Femur (tissue), 1 donor: ENCODE measurements at regions not wholly inside any gene's neighbourhood (a gene's known extent, or its start where the extent isn't known, plus 50 kb on each side); places are given as distances from the start of the nearest gene placed in this dataset.

Source experiments
- DNase-seq: peaks from one replicate; pipeline ENCODE4 v3.0.0-alpha.2; 2017

DNA sequence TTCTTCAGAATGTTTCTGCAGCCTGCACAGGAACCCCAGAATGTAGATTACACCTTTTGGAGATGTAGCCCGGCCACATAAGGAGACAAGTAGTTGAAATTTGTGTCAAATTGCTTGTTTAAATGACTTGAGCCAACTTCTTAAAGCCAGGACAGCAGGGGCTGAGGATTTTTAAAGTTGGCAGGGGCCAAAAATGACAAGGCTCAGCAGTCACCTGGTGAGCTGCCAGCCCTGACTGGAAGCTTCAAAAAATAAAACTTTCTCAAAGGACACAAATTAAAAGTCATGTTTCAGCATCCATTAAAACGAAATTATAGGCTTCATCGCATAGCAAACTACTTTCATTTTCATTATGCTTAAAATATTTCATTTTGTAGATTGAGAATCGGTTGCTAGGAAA is 340.3 kb upstream of the WWC1 start:
- DNase-seq, result no peak

DNA sequence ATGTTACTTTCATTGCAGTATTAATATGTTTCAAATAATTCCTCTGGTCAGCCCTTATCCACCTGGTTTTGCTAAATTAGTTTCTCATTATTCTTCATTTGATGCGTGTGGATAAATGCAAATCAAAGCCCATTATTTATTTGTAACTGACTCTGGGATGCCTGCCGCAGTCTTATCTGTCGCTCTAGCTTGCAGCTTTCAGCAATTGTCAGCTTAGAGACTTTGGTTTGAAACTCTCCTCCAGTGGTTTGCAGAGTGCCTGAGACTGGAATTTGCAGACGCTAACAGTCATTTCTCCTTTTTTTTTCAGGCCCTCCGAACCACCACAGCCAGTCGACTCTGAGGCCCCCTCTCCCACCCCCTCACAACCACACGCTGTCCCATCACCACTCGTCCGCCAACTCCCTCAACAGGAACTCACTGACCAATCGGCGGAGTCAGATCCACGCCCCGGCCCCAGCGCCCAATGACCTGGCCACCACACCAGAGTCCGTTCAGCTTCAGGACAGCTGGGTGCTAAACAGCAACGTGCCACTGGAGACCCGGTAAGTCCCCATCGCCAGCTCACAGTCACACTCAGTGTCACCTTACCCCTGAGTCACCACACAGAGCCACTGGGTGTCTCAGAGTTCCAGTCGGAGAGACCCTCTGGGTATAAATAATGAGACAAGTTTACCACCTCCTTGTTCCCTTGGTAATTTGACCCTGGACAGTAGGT is 339.0 kb upstream of the WWC1 start:
- DNase-seq, result no peak

DNA sequence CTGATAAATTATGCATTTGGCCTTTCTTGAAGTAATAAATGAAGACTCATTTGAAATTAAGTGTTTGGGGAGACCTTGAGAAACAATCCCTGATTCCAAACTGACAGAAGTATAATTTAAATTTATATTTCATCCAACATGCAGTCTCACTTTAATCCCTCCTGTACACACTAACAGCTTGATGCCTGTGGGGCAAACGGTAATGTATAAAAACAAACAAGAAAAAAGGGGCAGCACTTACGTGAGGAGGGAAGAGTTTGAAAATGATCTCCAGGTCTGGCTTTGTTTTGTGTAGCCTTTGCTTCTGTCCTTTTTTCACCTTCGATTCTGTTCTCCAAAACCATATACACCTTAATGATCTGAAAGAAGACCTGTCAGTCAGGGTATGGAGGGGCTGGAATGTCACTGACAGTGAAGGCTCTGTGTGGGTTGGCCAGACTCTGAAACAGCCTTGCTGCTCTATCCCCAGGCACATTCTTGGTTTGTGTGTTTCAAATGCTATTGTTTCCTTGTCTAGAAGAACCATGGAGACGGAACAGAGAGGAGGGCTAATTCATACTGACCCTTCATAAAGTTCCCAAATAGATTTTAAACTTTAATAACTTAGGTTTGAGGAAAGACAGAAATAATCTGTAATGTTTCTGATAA is 338.2 kb upstream of the WWC1 start:
- no peak for DNase-seq

DNA sequence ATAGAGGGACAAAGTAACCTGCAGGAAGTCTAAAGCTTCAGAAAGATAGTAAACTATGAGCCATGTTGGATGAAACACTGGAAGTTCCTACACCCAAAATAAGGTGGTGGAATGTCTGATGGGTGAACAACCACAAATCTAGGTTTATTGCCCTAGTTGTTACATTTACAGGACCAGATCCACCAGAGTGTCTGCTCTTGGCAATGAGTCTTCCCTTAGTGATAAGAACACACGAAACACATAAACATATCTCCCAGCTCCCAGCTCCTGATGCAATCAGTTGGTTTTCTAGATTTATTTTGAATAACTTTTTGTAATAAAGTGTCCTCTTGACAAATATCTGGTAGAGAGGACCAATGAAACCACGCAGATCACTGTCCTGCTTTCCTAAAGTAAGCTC is 329.7 kb upstream of the WWC1 start:
- no peak for DNase-seq

DNA sequence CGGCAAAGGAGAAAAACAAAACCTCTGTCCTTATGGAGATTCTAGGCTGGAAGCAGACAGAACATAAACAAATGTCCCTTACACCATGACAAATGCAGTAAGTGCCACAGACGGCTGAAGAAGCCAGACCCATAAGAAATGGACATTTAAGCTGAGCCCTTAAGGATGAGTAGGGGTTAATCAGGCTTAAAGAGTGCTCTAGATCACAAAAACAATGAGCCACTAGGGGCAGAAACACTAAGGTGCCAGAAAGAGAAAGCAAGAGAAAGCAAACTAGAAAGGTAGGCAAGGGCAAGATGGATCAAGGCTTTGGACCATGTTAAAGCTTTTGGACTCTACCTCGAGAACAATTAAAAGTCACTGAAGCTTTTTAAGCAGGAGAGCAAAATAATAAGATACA is 326.9 kb upstream of the WWC1 start:
- no peak for DNase-seq

DNA sequence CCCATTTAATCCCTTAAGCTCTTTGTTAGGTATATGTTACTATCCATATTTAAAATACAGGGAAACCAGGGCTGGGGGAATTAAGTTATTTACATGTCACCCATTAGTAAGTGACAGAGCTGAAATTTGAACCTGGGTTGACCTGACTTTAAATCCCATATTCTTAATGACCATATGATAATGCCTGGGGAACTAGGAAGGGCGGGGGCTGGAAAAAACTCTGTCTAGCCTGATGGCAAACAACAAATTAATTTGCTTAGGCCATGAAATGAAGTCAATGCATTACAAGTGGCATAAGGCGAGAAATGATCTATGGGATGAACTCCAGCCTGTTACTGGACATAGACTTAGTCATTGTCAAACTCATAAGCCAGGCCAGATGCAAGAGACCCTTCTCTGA is 325.7 kb upstream of the WWC1 start:
- no peak for DNase-seq

DNA sequence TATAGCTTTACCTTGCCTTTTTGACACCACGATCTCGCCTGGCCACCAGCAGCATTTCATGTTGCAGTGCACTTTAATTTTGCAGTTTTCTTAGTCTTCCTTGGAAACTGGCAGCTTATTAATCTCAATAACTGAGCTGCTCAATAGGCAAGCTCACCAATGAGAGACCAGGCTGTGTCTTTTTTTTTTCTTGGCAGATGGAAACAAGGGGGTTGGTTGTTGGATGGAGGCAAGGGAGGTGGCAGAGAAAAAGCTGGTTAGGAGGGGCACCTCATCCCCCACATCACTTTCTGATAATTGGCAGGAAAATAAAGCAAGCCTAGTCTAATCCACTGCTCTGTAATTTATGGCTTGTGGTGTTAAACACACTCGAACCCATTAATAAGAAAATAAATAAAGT is 324.5 kb upstream of the WWC1 start:
- DNase-seq, result no peak

DNA sequence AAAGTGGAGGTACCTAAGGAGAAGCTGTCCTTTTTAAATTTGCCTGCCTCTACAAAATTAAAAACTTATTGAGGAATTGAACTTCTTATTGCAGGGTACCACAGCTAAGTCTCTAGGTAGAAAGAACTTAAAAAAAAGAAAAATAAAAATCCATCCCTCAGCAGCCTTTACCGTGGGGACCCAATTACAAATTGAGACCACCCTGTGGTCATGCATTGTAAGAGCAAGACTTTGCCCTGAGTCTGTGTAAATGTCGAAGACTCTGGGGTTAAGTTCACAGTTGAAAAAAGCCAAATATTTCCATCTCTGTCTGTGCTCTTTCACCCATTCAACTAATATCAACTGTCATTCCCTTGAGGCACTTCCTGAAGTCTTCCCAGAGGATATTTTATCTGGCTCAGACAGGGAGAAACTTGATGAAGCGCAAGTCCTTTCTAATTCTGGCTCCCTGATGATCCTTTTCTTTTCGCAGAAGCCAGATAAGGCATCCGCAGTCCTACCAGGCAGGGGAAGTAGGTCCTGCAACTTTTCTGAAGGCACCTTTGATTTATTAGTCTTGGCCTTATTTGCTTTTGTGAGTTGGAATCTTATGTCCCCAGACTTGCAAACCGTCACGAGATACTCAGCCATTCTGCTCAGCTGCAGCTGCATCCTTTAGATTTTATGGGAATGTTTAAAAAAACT is 323.8 kb upstream of the WWC1 start:
- no peak for DNase-seq

DNA sequence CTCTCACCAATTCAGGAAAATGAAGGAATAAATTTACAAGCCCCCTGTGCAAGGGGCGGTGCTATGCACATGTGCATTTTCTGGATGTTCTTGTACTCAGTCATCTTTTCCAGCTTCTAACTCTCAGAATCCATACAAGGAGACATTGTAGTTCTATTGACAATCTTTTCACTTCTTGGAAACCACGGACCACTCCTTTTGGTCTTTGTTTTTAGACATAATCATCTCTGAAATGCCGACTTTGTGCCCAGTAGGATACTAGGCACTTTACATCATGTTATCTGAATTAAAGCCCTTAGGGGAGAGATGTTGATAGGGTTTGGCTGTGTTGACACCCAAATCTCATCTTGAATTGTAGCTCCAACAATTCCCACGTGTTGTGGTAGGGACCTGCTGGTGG is 322.6 kb upstream of the WWC1 start:
- DNase-seq, result no peak

DNA sequence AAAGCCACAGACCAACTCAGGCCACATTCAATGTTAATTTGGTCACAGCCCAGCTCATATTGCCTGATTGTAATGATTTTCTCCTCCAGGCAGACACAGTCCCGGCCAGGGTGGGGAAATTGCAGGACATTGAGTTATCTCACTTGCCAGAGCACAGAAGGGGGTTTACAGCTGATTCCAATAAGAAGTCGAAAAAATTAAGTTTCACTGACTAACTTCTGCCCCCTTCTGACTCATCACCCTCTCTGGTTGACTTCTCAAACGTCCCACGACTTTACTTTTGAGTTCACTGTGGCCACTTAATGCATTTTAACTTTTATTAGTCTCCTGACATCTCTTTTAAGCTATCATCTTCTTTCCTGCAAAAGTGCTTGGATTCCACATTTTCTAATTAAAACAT is 321.4 kb upstream of the WWC1 start:
- no peak for DNase-seq

DNA sequence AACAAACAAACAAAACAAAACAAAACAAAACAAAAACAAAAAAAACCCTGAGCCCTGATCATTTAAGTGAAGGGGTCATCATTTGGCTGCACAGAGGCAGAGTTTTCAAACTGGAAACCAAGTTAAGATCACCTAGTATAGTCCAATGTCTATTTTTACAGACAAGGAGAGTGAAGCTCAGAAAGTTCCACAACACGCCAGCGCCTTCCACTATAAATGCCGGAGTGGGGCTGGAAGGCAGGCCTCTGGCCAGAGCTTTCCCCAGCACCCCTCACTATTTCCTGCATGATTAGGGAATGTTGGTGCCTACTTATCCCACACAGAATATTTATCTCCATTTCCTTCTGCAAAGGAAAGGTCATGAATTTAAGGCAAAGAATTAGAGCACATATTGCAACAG is 319.7 kb upstream of the WWC1 start:
- no peak for DNase-seq

DNA sequence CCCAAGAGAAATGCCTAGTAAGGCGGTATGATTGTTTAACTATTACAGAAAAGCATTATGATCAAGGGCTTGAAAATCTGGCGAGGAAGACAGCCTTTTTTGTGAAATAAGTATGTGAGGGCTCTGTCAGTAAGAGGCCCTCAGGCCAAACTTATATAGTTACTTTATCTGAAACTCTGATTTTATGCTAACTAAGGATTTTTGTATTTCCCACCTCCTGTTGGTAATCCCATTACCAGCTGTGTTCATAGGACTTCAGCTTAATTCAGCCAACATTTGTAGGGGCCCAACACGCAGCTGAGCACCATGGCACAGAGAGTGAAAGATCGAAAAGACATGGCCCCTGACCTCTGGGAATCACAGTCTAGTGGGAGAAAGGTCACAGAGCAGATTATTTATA is 318.3 kb upstream of the WWC1 start:
- DNase-seq, result no peak

DNA sequence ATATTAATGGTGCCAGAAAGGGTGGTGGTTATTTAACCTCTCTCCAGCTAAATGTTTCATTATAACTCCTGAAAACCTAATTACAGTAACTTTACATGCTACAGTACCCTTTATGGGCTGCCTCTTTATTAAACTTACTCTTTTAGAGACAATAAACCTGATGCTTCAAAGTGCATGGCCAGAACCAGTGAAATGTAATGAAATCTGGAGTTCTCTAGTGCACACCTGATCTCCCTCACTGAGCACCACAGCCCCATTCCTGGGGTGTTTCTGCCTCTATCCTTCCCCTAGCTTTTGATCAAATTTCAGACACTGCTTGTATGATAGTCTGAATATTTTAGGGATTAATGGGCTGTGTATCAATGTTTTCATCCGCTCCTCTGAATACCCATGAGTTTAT is 306.5 kb upstream of the WWC1 start:
- DNase-seq, result no peak

DNA sequence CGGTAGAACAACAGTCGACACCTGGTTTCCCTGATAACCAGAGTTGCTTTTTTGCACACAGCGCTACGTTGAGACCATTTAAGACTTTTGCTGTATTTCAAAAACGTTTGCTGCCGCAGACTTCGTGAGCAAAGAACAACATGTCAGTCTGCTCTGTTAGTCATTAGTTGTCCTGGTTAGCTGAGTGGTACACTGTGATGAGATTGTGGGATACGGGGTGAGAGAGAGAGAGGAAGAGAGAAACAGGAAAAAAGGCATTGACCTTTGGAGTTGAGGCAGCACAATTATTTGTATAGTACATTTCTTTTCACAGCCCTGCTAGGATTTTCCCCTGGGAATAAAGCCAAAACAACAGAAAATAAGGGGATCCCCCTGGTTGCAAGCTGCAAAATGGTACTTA is 306.1 kb upstream of the WWC1 start:
- no peak for DNase-seq

DNA sequence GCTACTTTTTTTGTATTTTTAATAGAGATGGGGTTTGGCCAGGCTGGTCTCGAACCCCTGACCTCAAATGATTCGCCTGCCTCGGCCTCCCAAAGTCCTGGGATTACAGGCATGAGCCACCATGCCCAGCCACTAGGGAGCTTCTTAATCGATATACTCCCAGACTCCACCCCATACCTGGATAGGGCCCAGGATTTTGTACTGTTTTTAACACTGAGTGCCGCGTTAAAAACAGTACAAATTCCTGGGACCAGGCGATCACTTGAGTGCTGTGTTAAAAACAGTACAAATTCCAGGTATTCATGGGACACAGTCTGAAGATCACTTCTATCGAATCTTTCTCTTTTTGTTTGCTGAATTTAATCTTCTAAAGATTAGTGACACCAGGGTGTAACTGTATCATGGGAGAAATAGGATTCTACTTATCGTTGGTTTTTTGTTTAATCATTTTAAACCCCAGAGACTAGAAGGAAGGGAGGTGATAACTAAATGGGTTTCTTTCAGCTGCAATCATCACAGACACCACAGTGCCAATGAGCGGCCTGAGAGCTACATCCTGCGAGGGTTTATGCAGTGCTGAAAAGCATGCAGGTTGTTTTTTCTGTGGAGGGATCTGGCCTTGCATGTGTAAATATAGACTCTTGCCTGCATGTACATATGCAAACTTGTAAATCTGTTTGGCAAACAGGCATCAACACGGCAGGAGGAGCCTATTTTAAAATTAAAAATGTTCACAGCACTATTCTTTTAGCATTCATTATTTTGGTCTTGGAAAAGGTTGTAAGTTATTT is 303.8 kb upstream of the WWC1 start:
- no peak for DNase-seq

DNA sequence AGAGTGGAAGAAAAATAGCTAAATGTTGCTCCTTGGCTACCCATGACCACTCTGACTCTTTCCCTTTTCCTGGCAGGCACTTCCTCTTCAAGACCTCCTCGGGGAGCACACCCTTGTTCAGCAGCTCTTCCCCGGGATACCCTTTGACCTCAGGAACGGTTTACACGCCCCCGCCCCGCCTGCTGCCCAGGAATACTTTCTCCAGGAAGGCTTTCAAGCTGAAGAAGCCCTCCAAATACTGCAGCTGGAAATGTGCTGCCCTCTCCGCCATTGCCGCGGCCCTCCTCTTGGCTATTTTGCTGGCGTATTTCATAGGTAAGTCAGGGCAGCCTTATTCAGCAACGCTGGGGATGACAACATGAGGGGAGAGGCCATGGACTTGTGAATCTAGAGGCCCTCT is 298.6 kb upstream of the WWC1 start:
- DNase-seq, result no peak

DNA sequence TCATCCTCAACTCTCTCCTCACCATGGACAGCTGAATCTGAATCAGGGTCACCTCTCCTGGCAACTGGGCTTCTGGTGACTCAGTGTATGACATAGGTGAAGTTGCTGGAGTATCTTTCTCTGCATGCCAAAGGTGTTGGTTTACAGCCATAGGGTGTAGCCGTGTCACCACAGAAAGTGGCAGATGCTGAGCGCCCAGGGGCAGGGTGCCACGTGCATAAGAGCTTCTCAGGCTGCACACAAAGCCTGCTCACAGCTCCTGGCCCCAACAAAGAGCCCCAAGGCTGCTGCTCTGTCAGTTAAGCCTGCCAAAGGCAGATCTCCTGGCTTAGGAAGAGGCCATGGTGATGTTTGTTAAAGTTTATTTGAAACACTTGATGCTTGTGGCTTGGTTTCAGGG is 297.7 kb upstream of the WWC1 start:
- DNase-seq, result no peak

DNA sequence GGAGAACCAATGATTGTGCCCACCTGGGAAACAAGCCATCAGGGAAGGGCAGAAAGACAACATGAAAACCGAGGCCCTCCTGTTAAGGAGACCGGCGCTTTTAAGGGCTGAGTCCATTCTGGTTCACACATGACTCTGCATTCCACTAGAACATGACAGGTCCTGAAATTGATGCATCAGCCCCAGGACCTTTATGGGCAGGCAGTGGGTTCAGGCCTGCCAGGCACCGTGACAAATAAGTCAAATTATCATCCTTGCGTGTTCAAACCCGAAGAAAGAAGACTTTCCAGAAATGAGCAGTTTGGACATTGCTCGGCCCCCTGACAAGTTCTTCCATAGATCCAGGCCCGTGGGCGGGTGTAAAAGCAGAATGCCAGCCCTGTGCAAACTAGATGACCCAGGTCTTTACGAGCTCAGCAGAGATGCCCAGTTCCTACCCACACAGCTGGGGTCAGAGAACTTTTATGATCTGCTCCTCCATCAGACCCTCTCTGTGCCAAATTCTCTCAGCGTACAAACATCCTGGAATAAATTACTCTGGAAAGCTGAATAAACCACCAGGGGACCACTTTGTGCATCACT is 295.5 kb upstream of the WWC1 start:
- no peak for DNase-seq

DNA sequence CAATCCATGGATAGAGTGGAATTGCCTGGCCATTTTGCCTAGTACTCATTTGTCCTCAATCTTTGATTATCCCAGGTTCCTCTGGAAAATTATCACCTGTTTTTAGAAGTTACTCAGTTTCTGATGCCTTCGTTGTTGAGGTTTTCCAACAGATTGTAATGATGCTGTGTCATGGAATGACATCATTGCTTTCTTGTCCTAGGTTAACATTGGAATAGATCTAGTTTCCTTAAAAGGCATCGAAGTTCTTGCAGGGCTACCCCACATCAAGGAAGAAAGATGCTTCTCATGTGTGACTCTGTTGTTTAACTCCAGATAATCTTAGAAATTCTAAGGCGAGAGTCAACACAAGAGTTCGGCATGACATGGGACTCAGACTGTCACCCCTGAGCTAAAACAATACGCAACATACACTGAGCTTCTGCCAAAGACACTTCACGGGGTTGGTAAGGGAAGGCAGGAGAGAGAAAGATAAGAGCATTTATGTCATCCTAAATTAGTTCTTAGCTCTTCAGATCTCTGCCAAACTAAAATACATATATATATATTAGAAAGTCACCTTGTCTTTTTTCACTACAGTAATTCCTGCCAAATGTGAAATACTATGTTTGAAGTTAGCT is 293.2 kb upstream of the WWC1 start:
- no peak for DNase-seq

DNA sequence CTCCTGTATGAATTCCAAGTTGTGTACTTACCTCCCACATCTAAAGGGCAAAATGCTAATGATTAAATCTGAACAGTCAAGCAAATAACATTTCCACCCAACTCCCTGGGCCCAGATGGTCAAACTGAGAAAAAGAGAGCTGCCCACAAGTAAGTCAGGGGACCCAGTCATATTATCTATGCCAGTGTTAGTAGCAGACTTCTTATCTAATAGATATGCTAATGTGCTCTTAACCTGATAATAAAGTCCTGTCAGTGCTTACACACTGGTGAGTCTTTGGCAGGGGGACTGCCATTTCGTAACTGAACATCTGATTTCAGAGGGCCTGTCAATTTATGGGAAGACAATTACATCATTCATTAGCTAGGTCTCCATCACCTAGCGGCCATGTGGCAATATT is 292.3 kb upstream of the WWC1 start:
- DNase-seq, result no peak

DNA sequence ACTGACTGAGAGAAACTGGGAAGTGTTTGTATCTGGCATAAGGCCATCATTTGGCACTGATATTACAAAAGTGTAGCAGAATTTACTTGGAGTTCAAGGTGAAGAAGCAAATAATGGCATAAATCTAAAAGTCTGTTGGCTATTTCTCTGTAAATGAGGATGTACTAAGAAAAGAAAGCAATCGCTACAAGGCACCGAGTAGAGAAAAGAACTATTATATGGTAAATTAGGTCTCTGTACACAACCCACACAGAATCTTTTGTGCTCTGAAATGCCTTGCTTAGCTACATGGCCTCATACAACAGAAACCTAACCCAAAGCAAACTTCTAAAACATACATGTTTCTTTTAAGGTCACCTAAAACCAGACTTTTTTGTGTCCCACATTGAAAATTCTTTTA is 290.1 kb upstream of the WWC1 start:
- no peak for DNase-seq

DNA sequence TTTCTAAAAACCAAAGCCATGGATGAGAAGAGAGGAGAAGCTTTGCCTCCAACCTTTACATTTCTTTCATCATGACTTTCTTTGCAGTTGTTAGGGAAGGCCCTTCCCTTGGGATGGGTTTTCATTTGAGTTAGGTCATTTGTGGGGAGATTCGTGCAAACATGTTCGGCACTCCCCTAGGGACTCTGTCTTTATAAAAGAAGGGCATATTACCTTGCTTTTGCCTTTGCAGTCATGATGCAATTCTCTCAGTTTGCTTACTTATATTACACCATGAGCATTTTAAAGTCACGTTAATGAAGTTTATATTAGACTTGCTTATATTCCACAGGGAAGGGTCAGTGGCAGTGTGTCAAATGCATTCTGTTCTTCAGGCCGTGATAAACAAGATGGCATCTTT is 289.3 kb upstream of the WWC1 start:
- DNase-seq, result no peak

DNA sequence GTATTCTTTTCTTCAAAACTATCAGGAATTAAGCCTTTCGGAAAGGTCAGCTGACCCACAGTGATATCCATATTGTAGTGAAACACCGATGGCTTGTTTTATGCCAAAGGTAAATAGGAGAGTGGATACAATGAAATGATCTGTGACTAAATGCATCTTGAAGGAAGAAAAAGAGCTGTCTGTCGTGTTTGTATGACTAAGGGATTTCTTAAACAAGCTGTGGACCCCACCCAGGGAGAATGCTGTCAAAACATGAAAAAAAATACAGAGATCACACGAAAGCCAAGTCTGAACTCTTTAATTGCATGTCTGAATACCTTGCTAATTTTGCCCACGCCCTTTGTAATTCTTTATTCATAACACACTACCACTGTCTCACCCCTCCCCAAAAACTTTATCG is 286.4 kb upstream of the WWC1 start:
- no peak for DNase-seq
